ENCODE measurements at regions not wholly inside any gene's neighbourhood (a gene's known extent, or its start where the extent isn't known, plus 50 kb on each side); places are given as distances from the start of the nearest gene placed in this dataset.

DNA sequence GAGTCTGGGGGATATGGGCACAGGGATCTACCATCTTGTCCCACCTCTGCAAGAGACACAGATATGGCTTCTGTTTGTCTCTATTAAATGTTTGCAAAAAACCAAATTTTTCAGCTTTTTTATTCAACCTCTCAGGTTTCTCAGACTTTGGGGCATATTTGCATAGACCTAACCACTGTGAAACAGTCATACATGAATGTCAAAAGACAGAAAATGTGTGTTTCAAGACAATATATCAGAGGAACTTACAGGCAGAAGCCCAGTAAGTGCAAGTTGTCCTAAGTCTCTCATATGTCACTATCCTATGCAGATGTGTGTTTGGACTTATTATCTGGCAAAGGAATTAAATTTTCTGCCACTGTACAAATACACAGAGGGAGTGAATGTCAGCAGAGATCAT lies 951.2 kb downstream of the PCDH18 start (continued):
- no peak for TF ChIP-seq SRF (IDR thresholded peaks at IDR 0.05; ENCODE audit: low read depth in 2 of 2, low read length in 2 of 2)
- TF ChIP-seq, protein P1, sequence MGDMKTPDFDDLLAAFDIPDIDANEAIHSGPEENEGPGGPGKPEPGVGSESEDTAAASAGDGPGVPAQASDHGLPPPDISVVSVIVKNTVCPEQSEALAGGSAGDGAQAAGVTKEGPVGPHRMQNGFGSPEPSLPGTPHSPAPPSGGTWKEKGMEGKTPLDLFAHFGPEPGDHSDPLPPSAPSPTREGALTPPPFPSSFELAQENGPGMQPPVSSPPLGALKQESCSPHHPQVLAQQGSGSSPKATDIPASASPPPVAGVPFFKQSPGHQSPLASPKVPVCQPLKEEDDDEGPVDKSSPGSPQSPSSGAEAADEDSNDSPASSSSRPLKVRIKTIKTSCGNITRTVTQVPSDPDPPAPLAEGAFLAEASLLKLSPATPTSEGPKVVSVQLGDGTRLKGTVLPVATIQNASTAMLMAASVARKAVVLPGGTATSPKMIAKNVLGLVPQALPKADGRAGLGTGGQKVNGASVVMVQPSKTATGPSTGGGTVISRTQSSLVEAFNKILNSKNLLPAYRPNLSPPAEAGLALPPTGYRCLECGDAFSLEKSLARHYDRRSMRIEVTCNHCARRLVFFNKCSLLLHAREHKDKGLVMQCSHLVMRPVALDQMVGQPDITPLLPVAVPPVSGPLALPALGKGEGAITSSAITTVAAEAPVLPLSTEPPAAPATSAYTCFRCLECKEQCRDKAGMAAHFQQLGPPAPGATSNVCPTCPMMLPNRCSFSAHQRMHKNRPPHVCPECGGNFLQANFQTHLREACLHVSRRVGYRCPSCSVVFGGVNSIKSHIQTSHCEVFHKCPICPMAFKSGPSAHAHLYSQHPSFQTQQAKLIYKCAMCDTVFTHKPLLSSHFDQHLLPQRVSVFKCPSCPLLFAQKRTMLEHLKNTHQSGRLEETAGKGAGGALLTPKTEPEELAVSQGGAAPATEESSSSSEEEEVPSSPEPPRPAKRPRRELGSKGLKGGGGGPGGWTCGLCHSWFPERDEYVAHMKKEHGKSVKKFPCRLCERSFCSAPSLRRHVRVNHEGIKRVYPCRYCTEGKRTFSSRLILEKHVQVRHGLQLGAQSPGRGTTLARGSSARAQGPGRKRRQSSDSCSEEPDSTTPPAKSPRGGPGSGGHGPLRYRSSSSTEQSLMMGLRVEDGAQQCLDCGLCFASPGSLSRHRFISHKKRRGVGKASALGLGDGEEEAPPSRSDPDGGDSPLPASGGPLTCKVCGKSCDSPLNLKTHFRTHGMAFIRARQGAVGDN (IDR thresholded peaks at IDR 0.05) = no peak
- TF ChIP-seq, protein P2, sequence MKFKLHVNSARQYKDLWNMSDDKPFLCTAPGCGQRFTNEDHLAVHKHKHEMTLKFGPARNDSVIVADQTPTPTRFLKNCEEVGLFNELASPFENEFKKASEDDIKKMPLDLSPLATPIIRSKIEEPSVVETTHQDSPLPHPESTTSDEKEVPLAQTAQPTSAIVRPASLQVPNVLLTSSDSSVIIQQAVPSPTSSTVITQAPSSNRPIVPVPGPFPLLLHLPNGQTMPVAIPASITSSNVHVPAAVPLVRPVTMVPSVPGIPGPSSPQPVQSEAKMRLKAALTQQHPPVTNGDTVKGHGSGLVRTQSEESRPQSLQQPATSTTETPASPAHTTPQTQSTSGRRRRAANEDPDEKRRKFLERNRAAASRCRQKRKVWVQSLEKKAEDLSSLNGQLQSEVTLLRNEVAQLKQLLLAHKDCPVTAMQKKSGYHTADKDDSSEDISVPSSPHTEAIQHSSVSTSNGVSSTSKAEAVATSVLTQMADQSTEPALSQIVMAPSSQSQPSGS (IDR thresholded peaks at IDR 0.05; ENCODE audit: low read length) = no peak
- no peak for TF ChIP-seq SMARCA5 (IDR thresholded peaks at IDR 0.05)
- no peak for TF ChIP-seq IKZF2 (IDR thresholded peaks at IDR 0.05)
- TF ChIP-seq, protein P3, sequence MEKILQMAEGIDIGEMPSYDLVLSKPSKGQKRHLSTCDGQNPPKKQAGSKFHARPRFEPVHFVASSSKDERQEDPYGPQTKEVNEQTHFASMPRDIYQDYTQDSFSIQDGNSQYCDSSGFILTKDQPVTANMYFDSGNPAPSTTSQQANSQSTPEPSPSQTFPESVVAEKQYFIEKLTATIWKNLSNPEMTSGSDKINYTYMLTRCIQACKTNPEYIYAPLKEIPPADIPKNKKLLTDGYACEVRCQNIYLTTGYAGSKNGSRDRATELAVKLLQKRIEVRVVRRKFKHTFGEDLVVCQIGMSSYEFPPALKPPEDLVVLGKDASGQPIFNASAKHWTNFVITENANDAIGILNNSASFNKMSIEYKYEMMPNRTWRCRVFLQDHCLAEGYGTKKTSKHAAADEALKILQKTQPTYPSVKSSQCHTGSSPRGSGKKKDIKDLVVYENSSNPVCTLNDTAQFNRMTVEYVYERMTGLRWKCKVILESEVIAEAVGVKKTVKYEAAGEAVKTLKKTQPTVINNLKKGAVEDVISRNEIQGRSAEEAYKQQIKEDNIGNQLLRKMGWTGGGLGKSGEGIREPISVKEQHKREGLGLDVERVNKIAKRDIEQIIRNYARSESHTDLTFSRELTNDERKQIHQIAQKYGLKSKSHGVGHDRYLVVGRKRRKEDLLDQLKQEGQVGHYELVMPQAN (conservative IDR thresholded peaks at IDR 0.05) = no peak
